Muscle of leg (tissue), 3 donors: ENCODE measurements at regions not wholly inside any gene's neighbourhood (a gene's known extent, or its start where the extent isn't known, plus 50 kb on each side); places are given as distances from the start of the nearest gene placed in this dataset.

Experiments
- DNase-seq: peaks from one replicate; pipeline ENCODE4 v3.0.0; 2013
- H3K27ac ChIP-seq: one replicate; pipeline ENCODE4 v1.5.1; 2013; ENCODE audit warnings: mild to moderate bottlenecking, low read length, control low read depth
- H3K27me3 ChIP-seq: one replicate; pipeline ENCODE4 v1.6.1; 2013; ENCODE audit warnings: low read length; ENCODE audit not compliant: control insufficient read depth, insufficient read depth
- H3K36me3 ChIP-seq: one replicate; pipeline ENCODE4 v1.6.1; 2013; ENCODE audit warnings: low read length; ENCODE audit not compliant: control insufficient read depth, insufficient read depth
- H3K4me1 ChIP-seq: one replicate; pipeline ENCODE4 v1.6.1; 2013; ENCODE audit warnings: low read length; ENCODE audit not compliant: control insufficient read depth, insufficient read depth
- H3K4me3 ChIP-seq: one replicate; pipeline ENCODE4 v1.5.1; 2013; ENCODE audit warnings: low read length, control low read depth
- H3K9me3 ChIP-seq: replicated peaks from 2 replicates; pipeline ENCODE4 v1.6.1; 2013; ENCODE audit warnings: low read depth, low read length; ENCODE audit not compliant: control insufficient read depth
- WGBS: methylation state at CpG from one replicate; pipeline ENCODE4 v1.1.5; 2013; ENCODE audit warnings: missing lambda C conversion rate; ENCODE audit not compliant: insufficient coverage; 5-methylcytosine and 5-hydroxymethylcytosine counted together

DNA sequence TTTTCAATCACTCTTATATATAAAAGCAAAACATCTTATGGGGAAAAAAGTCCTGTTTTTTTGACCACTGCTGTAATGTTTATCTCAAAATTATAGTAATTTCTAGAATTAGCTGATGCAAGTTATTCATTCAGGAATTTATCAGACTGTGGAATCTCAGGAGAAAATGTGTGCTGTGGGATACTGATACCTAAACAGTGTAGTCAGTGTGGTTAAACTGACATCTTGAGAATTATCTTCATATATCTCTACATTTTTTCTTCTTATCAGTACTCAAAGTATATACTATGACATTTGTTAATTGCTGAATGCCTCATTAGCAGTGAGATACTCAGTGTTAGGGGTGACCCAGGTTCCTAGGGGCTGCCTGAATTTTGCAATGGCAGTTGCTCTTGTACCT is 839.3 kb downstream of the KCNT2 start:
- Histone ChIP-seq H3K27me3 (no peaks in the 10 kb centered on the region), H3K9me3 (no peaks in the 10 kb centered on the region), H3K4me3 (no peak overlapping the region), H3K4me1 (no peaks in the 10 kb centered on the region), H3K27ac (no peak overlapping the region), H3K36me3 (no peaks in the 10 kb centered on the region)
- DNase-seq, result no peak

DNA sequence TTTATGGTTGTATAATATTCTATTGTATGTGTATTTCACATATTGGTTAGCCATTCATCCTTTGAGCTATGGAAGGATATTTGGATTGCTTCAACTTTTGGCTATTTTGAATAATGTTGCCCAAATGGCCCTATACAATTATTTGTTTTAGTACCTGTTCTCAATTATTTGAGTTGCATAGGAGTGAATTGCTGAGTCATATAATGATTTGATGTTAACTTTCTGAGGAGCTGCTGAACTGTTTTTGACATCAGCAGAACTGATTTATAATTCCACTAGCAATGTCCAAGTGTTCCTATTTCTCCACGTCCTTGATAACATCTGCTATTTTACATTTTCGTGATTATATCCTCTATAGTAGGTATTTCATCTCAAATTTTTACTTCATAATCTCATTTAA is 839.9 kb downstream of the KCNT2 start:
- H3K27me3 ChIP-seq, result no peaks in the 10 kb centered on the region
- no peaks in the 10 kb centered on the region for H3K36me3 ChIP-seq
- H3K9me3 ChIP-seq, result no peaks in the 10 kb centered on the region
- no peak for DNase-seq
- WGBS, result no CpG with 5 or more reads among the region's 2 CpGs
- no peak overlapping the region for H3K4me3 ChIP-seq
- no peaks in the 10 kb centered on the region for H3K4me1 ChIP-seq
- H3K27ac ChIP-seq, result no peak overlapping the region

DNA sequence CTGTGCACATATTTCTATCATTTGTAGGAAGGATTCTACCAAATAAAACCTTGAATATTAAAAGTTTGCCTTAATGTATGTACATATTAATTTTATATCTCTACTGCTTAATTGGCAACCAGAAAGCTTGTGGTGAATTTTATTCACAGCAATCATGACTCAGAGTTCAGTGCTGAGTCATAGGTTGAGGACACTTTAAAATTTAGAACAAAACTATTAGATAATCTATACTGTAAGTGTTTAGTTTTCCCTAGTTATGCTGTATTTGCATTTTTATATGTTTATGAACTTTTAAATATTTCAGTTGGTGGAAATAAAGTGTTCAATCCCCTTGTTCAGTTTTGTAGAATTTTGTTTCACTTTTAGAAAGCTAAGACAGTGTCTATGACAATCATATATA is 841.5 kb downstream of the KCNT2 start:
- Histone ChIP-seq H3K4me1 (no peaks in the 10 kb centered on the region), H3K9me3 (no peaks in the 10 kb centered on the region), H3K36me3 (no peaks in the 10 kb centered on the region), H3K27me3 (no peaks in the 10 kb centered on the region), H3K27ac (no peak overlapping the region), H3K4me3 (no peak overlapping the region)
- DNase-seq, result no peak

DNA sequence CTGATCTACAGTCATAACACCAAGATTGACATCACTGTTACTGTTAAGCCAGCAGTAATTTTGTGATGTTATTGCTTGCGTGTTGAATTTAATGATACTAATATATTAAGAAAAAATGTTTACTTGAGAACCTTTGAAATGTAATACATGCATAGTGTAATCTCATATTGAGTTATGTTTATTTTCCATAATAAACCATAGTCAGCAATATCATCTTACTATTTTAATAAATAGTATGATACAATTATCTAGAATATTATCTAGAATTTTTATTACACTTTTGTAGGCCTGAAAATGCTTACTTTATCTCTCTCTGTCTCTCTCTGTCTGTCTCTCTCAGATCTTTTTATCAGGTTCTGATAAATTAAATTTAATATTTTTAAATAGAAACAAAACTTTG is 843.1 kb downstream of the KCNT2 start:
- Histone ChIP-seq H3K27ac (no peak overlapping the region), H3K27me3 (no peaks in the 10 kb centered on the region), H3K36me3 (no peaks in the 10 kb centered on the region), H3K4me3 (no peak overlapping the region), H3K9me3 (no peaks in the 10 kb centered on the region), H3K4me1 (no peaks in the 10 kb centered on the region)
- no peak for DNase-seq
- no CpG with 5 or more reads among the region's 1 CpG for WGBS

DNA sequence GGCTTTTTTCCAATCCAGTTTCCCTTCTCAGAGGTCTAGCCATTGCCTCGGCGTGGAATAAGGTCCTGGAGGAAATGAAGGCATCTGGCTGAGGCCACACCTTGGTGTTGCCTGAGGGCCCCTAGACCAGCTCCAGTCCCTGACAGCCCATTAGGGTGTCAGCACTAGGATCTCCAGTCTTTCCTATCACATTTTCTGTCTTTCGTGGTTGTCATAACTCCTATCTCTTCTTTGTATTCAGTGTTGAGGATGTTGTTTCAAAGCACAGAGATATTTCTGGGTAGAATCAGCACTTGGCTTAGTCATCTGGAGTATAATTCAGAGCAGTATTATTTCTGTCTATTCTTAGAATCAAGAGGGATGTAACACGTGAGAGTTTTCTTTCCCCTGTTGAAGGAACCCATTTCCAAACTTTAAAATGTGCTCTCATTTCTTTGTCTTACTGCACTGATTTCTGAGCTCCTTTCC is 844.3 kb downstream of the KCNT2 start:
- WGBS, result no CpG with 5 or more reads among the region's 4 CpGs
- DNase-seq, result no peak
- Histone ChIP-seq H3K27ac (no peak overlapping the region), H3K27me3 (no peaks in the 10 kb centered on the region), H3K9me3 (no peaks in the 10 kb centered on the region), H3K4me3 (no peak overlapping the region), H3K36me3 (no peaks in the 10 kb centered on the region), H3K4me1 (no peaks in the 10 kb centered on the region)

DNA sequence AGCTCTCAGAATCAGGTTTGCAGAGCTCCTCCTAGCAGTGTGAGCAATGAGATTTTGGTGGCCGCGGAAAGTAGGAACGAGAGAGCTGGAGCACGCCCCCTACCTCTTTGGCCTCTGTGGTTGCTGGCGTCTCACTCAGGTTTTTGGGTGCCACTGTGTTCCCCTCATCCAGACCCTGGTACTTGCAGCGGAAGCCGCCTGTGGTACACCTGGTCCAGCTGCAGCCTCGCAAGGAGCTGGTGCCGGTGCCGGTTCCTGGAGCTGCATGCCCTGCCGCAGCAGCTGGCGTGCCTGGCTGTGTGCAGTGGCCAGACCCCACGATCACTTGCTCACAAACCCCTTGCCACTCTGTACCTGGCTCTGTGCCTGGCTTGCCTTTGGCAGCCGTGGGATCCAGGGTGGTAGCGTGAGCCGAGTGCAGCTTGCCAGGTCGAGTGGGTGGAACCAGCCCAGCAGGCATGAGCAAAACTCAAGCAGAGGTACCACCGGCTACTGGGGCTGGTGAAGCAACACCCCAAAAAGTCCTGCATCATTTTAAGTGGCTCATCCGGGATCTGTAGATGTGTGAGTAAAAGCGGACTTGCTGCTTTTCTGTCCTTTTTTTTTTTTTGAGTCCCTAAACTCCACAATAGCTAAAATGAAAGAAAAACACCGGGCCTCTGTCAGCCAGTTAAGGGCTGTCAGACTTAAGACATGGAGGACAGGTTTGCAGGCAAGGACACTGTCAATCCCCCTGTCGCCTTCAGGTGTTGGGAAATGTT is 844.9 kb downstream of the KCNT2 start:
- 91% methylated on average over 17 of the region's 22 CpGs for WGBS
- Histone ChIP-seq H3K27me3 (no peaks in the 10 kb centered on the region), H3K4me3 (no peak overlapping the region), H3K9me3 (no peaks in the 10 kb centered on the region), H3K27ac (no peak overlapping the region), H3K4me1 (no peaks in the 10 kb centered on the region), H3K36me3 (no peaks in the 10 kb centered on the region)
- DNase-seq, result no peak

DNA sequence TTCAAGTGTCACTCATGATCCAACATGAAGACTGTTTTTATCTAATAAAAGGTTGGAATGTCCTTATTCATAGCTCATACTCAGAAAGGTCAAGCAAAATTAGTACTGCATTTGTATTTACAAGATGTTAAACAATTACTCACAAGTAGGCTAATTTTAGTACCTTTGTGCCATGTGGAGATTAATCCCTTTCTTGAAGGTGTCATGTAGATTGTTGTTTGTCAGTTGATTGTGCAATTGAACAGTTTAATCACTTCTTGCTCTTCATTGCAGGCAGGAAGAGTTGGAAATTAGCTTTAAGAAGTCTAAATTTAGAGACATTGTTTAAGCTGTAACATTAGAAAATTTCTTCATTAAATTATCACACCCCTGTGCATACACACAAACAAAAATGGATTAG is 847.1 kb downstream of the KCNT2 start:
- no peaks in the 10 kb centered on the region for H3K27me3 ChIP-seq
- H3K4me1 ChIP-seq, result no peaks in the 10 kb centered on the region
- H3K36me3 ChIP-seq, result no peaks in the 10 kb centered on the region
- no peaks in the 10 kb centered on the region for H3K9me3 ChIP-seq
- H3K4me3 ChIP-seq, result no peak overlapping the region
- H3K27ac ChIP-seq, result no peak overlapping the region
- no peak for DNase-seq

DNA sequence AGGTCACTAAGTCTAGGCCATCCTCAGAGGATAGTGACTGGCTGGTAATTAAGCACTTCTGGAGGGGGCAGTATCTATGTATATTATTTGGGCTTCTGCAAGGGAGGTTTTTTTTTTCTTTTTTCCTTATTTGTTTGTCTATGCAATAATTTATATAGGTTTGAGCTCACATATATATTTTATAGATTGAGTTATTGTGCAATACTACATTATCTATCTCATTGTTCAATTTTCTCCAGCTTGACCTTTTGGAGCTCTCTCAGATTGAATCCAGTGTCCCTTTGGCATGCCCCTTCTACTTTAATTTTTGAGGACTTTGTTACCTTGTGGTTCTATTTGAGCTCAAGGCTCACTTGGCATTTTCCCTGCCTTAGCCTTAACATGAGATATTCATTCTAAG is 852.1 kb downstream of the KCNT2 start:
- H3K27ac ChIP-seq, result no peak overlapping the region
- H3K27me3 ChIP-seq, result no peaks in the 10 kb centered on the region
- no peak overlapping the region for H3K4me3 ChIP-seq
- no peaks in the 10 kb centered on the region for H3K9me3 ChIP-seq
- DNase-seq, result no peak
- no peaks in the 10 kb centered on the region for H3K36me3 ChIP-seq
- no peaks in the 10 kb centered on the region for H3K4me1 ChIP-seq

DNA sequence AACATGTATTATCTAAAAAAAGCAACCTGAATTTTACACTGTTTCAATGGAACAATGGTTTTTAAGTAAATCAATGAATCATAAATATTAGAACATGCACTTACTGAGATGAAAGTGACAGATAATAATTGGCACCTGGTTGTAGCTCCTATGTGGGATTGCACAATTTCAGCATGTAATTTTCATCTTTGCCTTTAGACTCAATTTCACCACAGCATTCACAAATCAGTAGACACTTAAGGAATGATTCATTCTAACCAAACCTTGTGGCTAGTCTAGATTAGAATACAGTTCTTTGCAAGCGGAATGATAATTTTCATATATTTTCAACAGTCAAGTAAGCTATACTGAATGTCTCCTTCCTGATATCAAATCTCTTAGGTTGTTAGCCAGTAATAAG is 853.4 kb downstream of the KCNT2 start:
- no peak overlapping the region for H3K27ac ChIP-seq
- H3K9me3 ChIP-seq, result no peaks in the 10 kb centered on the region
- H3K4me1 ChIP-seq, result no peaks in the 10 kb centered on the region
- WGBS, result no CpG with 5 or more reads among the region's 1 CpG
- no peaks in the 10 kb centered on the region for H3K36me3 ChIP-seq
- H3K27me3 ChIP-seq, result no peaks in the 10 kb centered on the region
- DNase-seq, result no peak
- no peak overlapping the region for H3K4me3 ChIP-seq

DNA sequence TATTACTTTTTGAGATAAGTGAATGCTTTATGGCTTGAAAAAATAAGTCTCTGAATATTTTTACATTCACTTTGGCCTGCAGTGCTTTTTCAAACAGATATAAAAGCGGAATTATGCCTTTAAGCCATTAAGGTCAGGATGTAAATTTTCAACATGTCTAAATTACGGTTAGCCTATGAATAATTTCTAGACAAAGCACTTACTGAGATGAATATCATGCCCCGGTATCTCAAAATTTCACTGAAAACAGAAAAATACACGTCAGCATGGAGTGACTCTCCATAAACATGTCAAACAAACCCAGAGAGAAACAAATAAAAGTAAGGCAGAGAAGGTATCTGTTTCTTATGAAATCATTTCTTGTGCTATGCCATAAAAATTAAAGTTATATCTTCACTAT is 853.9 kb downstream of the KCNT2 start:
- no peaks in the 10 kb centered on the region for H3K4me1 ChIP-seq

DNA sequence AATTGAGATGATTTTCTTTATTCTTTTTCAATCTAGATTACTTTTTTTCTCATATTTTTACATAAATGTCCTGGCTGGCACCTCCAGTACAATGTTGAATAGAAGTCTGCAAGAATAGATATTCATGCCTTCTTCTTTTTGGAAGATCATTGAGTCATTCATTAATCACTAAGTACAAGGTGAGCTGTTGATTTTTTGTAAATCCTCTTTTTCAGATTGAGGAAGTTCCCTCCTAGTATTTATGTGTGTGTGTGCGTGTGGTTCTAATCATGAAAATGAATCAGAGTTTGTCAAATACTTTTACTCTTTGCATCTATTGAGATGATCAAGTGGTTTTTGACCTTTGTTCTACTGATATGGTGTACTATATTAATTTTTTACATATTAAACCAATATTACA is 859.3 kb downstream of the KCNT2 start:
- Histone ChIP-seq H3K36me3 (no peaks in the 10 kb centered on the region), H3K4me1 (no peaks in the 10 kb centered on the region), H3K27me3 (no peaks in the 10 kb centered on the region), H3K9me3 (no peaks in the 10 kb centered on the region), H3K4me3 (no peak overlapping the region), H3K27ac (no peak overlapping the region)
- no peak for DNase-seq
- no CpG with 5 or more reads among the region's 1 CpG for WGBS

More for the DNA sequence above, 853.9 kb downstream of the KCNT2 start:
- no peak for DNase-seq
- no peak overlapping the region for H3K4me3 ChIP-seq
- no peaks in the 10 kb centered on the region for H3K9me3 ChIP-seq
- H3K27me3 ChIP-seq, result no peaks in the 10 kb centered on the region
- H3K27ac ChIP-seq, result no peak overlapping the region
- H3K36me3 ChIP-seq, result no peaks in the 10 kb centered on the region
- no CpG with 5 or more reads among the region's 4 CpGs for WGBS
